Suprapubic skin (tissue), 4 donors: ENCODE measurements at regions not wholly inside any gene's neighbourhood (a gene's known extent, or its start where the extent isn't known, plus 50 kb on each side); places are given as distances from the start of the nearest gene placed in this dataset.

Source experiments
- EP300 ChIP-seq: sonication (generic); formaldehyde crosslinking; IDR thresholded peaks from one replicate; pipeline ENCODE4 v1.6.1; 2017; ENCODE audit warnings: antibody characterized with exemption
- POLR2A ChIP-seq, 2 donors: fragments of 450-650 bp; IDR thresholded peaks; one replicate each; pipeline ENCODE4 v1.6.1; 2017; ENCODE audit warnings: antibody characterized with exemption in 2 of 2, mild to moderate bottlenecking in 2 of 2, moderate library complexity in 2 of 2
- POLR2AphosphoS5 ChIP-seq, 3 donors: sonication (generic); formaldehyde crosslinking; IDR thresholded peaks; one replicate each; pipeline ENCODE4 v1.6.1; 2017; ENCODE audit warnings: antibody characterized with exemption in 3 of 3
- TF ChIP-seq, protein P1 (sequence below), 2 donors: fragments of 200-600 bp in 1 of 2; fragments of 450-650 bp in 1 of 2; sonication (generic) in 1 of 2; IDR thresholded peaks; one replicate each; pipeline ENCODE4 v1.5.1; 2016 to 2019; ENCODE audit warnings: antibody characterized with exemption in 2 of 2, mild to moderate bottlenecking in 1 of 2, moderate library complexity in 1 of 2

GRCh38 chr10:130493021-130493420 is 356.8 kb downstream of the GLRX3 start:
- TF ChIP-seq, protein P1, sequence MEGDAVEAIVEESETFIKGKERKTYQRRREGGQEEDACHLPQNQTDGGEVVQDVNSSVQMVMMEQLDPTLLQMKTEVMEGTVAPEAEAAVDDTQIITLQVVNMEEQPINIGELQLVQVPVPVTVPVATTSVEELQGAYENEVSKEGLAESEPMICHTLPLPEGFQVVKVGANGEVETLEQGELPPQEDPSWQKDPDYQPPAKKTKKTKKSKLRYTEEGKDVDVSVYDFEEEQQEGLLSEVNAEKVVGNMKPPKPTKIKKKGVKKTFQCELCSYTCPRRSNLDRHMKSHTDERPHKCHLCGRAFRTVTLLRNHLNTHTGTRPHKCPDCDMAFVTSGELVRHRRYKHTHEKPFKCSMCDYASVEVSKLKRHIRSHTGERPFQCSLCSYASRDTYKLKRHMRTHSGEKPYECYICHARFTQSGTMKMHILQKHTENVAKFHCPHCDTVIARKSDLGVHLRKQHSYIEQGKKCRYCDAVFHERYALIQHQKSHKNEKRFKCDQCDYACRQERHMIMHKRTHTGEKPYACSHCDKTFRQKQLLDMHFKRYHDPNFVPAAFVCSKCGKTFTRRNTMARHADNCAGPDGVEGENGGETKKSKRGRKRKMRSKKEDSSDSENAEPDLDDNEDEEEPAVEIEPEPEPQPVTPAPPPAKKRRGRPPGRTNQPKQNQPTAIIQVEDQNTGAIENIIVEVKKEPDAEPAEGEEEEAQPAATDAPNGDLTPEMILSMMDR (IDR thresholded peaks at IDR 0.05), result no peak
- no peak for TF ChIP-seq POLR2AphosphoS5 (IDR thresholded peaks at IDR 0.05)
- no peak for TF ChIP-seq EP300
- TF ChIP-seq POLR2A (IDR thresholded peaks at IDR 0.05), result no peak
